ENCODE measurements at regions not wholly inside any gene's neighbourhood (a gene's known extent, or its start where the extent isn't known, plus 50 kb on each side); places are given as distances from the start of the nearest gene placed in this dataset.

GRCh38 chr5:7976411-7977190 lies 107.7 kb downstream of the MTRR start:
- Mint-ChIP-seq H3K27ac (ENCODE audit: unreplicated experiment) (no peak overlapping the region), H3K9me3 (ENCODE audit: unreplicated experiment) (peaks cover 1% of the 10 kb centered on the region), H3K4me3 (ENCODE audit: unreplicated experiment) (no peak overlapping the region), H3K4me1 (ENCODE audit: low read depth, unreplicated experiment) (no peaks in the 10 kb centered on the region), H3K36me3 (ENCODE audit: unreplicated experiment) (no peaks in the 10 kb centered on the region), H3K27me3 (ENCODE audit: unreplicated experiment) (no peaks in the 10 kb centered on the region)
- TF ChIP-seq CTCF (IDR thresholded peaks at IDR 0.05; ENCODE audit: partially characterized antibody, unreplicated experiment) = no peak
- DNase-seq = no peak

- no peak overlapping the region for H3K27ac Mint-ChIP-seq (ENCODE audit: unreplicated experiment)
- peaks cover 1% of the 10 kb centered on the region for H3K9me3 Mint-ChIP-seq (ENCODE audit: unreplicated experiment)
- no peaks in the 10 kb centered on the region for H3K4me1 Mint-ChIP-seq (ENCODE audit: low read depth, unreplicated experiment)
- no peak overlapping the region for H3K4me3 Mint-ChIP-seq (ENCODE audit: unreplicated experiment)
- H3K36me3 Mint-ChIP-seq (ENCODE audit: unreplicated experiment) = no peaks in the 10 kb centered on the region
- no peak for TF ChIP-seq CTCF (IDR thresholded peaks at IDR 0.05; ENCODE audit: partially characterized antibody, unreplicated experiment)
- H3K27me3 Mint-ChIP-seq (ENCODE audit: unreplicated experiment) = no peaks in the 10 kb centered on the region
- no peak for DNase-seq
Observed at GRCh38 chr5:7978114-7978513, 109.2 kb downstream of the MTRR start.

GRCh38 chr5:7978991-7979390 lies 110.0 kb downstream of the MTRR start:
- H3K4me1 Mint-ChIP-seq (ENCODE audit: low read depth, unreplicated experiment) = peaks cover under 1% of the 10 kb centered on the region
- TF ChIP-seq CTCF (IDR thresholded peaks at IDR 0.05; ENCODE audit: partially characterized antibody, unreplicated experiment) = no peak
- H3K27me3 Mint-ChIP-seq (ENCODE audit: unreplicated experiment) = no peaks in the 10 kb centered on the region
- DNase-seq = no peak
- H3K27ac Mint-ChIP-seq (ENCODE audit: unreplicated experiment) = no peak overlapping the region
- no peaks in the 10 kb centered on the region for H3K36me3 Mint-ChIP-seq (ENCODE audit: unreplicated experiment)
- H3K4me3 Mint-ChIP-seq (ENCODE audit: unreplicated experiment) = no peak overlapping the region
- H3K9me3 Mint-ChIP-seq (ENCODE audit: unreplicated experiment) = peaks cover 1% of the 10 kb centered on the region

- H3K4me1 Mint-ChIP-seq (ENCODE audit: low read depth, unreplicated experiment) = peaks cover 3% of the 10 kb centered on the region
- H3K9me3 Mint-ChIP-seq (ENCODE audit: unreplicated experiment) = peaks cover 1% of the 10 kb centered on the region
Observed at GRCh38 chr5:7980881-7981280, 111.9 kb downstream of the MTRR start.

More at GRCh38 chr5:7980881-7981280, 111.9 kb downstream of the MTRR start:
- Mint-ChIP-seq H3K27ac (ENCODE audit: unreplicated experiment) (no peak overlapping the region), H3K36me3 (ENCODE audit: unreplicated experiment) (no peaks in the 10 kb centered on the region), H3K27me3 (ENCODE audit: unreplicated experiment) (peaks cover 2% of the 10 kb centered on the region), H3K4me3 (ENCODE audit: unreplicated experiment) (no peak overlapping the region)
- no peak for DNase-seq
- no peak for TF ChIP-seq CTCF (IDR thresholded peaks at IDR 0.05; ENCODE audit: partially characterized antibody, unreplicated experiment)
